LNCaP clone FGC (cell line): ENCODE measurements at regions not wholly inside any gene's neighbourhood (a gene's known extent, or its start where the extent isn't known, plus 50 kb on each side); places are given as distances from the start of the nearest gene placed in this dataset.

Source experiments
- DNase-seq: peaks from one replicate; pipeline ENCODE4 v3.0.0-alpha.2; 2011; ENCODE audit warnings: low read depth
- H3K4me3 ChIP-seq: 2 replicates; pipeline ENCODE4 v1.5.1; 2011; ENCODE audit warnings: mild to moderate bottlenecking, low read depth, low read length, control low read depth
- TF ChIP-seq, protein P1 (sequence below): IDR thresholded peaks from 2 replicates; pipeline ENCODE4 v1.5.1; 2012; ENCODE audit warnings: mild to moderate bottlenecking; ENCODE audit not compliant: control insufficient read depth, insufficient read depth; ENCODE audit errors: extremely low read depth

GRCh38 chr15:95307115-95307514, 1023.4 kb upstream of the NR2F2 start:
- no peak for DNase-seq
- no peak overlapping the region for H3K4me3 ChIP-seq
- TF ChIP-seq, protein P1, sequence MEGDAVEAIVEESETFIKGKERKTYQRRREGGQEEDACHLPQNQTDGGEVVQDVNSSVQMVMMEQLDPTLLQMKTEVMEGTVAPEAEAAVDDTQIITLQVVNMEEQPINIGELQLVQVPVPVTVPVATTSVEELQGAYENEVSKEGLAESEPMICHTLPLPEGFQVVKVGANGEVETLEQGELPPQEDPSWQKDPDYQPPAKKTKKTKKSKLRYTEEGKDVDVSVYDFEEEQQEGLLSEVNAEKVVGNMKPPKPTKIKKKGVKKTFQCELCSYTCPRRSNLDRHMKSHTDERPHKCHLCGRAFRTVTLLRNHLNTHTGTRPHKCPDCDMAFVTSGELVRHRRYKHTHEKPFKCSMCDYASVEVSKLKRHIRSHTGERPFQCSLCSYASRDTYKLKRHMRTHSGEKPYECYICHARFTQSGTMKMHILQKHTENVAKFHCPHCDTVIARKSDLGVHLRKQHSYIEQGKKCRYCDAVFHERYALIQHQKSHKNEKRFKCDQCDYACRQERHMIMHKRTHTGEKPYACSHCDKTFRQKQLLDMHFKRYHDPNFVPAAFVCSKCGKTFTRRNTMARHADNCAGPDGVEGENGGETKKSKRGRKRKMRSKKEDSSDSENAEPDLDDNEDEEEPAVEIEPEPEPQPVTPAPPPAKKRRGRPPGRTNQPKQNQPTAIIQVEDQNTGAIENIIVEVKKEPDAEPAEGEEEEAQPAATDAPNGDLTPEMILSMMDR = no peak

- TF ChIP-seq, protein P1 = no peak
- no peak overlapping the region for H3K4me3 ChIP-seq
- DNase-seq = peak; percentile 0
Measured at GRCh38 chr15:95319242-95319641, 1011.3 kb upstream of the NR2F2 start.

DNA sequence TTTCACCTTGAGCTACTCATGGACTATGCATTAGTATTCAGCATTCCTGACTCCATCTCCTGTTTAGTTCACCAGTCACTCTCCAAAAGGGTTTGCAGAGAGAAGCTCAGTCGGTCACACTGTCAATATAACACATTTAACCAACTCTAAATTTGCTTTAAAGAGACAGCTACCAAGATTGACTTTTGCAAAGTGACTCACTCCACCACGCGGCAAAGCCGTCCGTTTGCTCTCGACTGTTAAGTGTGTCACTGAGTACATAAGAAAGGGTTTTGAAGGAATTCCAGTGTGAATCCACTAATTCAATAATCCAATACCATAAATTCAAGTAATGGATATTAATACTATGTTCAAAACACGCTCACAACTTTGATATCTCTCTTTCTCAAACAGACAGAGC, 1006.7 kb upstream of the NR2F2 start:
- H3K4me3 ChIP-seq = no peak overlapping the region
- DNase-seq = no peak

DNA sequence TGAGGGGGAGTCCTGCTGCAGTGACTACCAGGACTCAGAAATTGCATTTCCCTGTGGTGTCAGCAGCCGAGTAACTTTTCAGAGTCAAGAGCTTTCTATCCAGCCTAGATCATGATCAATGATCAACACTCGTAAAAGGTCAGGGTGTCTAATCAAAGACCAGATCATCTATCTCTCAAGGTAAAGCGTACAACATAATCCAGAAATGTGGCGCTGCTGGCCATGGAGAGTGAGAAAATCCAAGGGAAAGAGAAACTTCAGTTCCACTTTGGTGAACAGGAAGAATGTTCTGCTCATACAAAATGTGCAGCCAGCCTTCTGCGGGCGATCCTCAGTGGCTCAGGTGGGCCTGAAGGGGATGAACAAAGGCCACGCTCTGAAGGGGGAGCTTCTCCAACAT, 1005.8 kb upstream of the NR2F2 start:
- H3K4me3 ChIP-seq = no peak overlapping the region
- TF ChIP-seq, protein P1 = no peak
- DNase-seq = no peak

More for the DNA sequence above, 1006.7 kb upstream of the NR2F2 start:
- TF ChIP-seq, protein P1 = no peak

- DNase-seq = no peak
- no peak overlapping the region for H3K4me3 ChIP-seq
- TF ChIP-seq, protein P1 = no peak
Measured at GRCh38 chr15:95325763-95326404, 1004.6 kb upstream of the NR2F2 start.

GRCh38 chr15:95326431-95327182, 1003.9 kb upstream of the NR2F2 start:
- TF ChIP-seq, protein P1 = no peak
- no peak overlapping the region for H3K4me3 ChIP-seq
- no peak for DNase-seq
